Esophagus squamous epithelium (tissue), 5 donors: ENCODE measurements at regions not wholly inside any gene's neighbourhood (a gene's known extent, or its start where the extent isn't known, plus 50 kb on each side); places are given as distances from the start of the nearest gene placed in this dataset.

Source experiments
- DNase-seq: peaks from one replicate; lab custom pipeline; 2025; lab: John Stamatoyannopoulos, UW
- H3K27ac ChIP-seq, 4 donors: fragments of 200-600 bp; sonication (generic); one replicate each; pipeline ENCODE4 v1.5.1; 2016 to 2019; ENCODE audit warnings: mild to moderate bottlenecking in 1 of 4
- H3K27me3 ChIP-seq, 4 donors: fragments of 200-600 bp; sonication (generic); 1 replicate in 3 of 4; 2 replicates in 1 of 4; pipeline versions ENCODE4 v1.5.1 to v1.6.0; 2017 to 2021; ENCODE audit warnings: antibody characterized with exemption in 1 of 4
- H3K36me3 ChIP-seq, 3 donors: fragments of 200-600 bp; sonication (generic); one replicate each; pipeline ENCODE4 v1.5.1; 2016 to 2019
- H3K4me1 ChIP-seq, 3 donors: fragments of 200-600 bp; sonication (generic); one replicate each; pipeline ENCODE4 v1.5.1; 2017 to 2019
- H3K4me3 ChIP-seq, 4 donors: fragments of 200-600 bp; sonication (generic); 1 replicate in 3 of 4; 2 replicates in 1 of 4; pipeline ENCODE4 v1.5.1; 2016 to 2019; ENCODE audit warnings: mild to moderate bottlenecking in 2 of 4, moderate library complexity in 1 of 4
- H3K9me3 ChIP-seq, 3 donors: fragments of 200-600 bp; sonication (generic); one replicate each; pipeline ENCODE4 v1.5.1; 2016 to 2019
- CTCF ChIP-seq, 6 experiments: fragments of 450-650 bp in 4 of 6; fragments of 200-600 bp in 2 of 6; sonication (generic) in 2 of 6; IDR thresholded peaks; one replicate each; pipeline ENCODE4 v1.5.1; 2016 to 2019; ENCODE audit warnings: antibody characterized with exemption in 6 of 6, mild to moderate bottlenecking in 4 of 6, moderate library complexity in 4 of 6
- POLR2A ChIP-seq, 4 donors: fragments of 450-650 bp; IDR thresholded peaks; one replicate each; pipeline ENCODE4 v1.6.1; 2017; ENCODE audit warnings: antibody characterized with exemption in 4 of 4, mild to moderate bottlenecking in 4 of 4, moderate library complexity in 3 of 4
- WGBS, 2 donors: methylation state at CpG; one replicate each; pipeline ENCODE4 v1.1.5; 2018; 5-methylcytosine and 5-hydroxymethylcytosine counted together
- intact Hi-C: fragments of 100-400 bp; cut with DNase I; formaldehyde crosslinking; loops from one replicate; pipeline ENCODE4 v1.15.0; 2022
- donor health status: DM: yes; HTN: yes; CAD: no.

- no peak overlapping the region for H3K4me3 ChIP-seq
- H3K27ac ChIP-seq = no peak overlapping the region
- H3K27me3 ChIP-seq = peaks cover 0 to 5% (median 0%) of the 10 kb centered on the region in 4 donors
- WGBS, 2 donors = 90 to 93% methylated on average over 3 of the region's 3 CpGs
- peaks cover 0 to 10% (median 6%) of the 10 kb centered on the region in 3 donors for H3K4me1 ChIP-seq
- no peaks in the 10 kb centered on the region for H3K36me3 ChIP-seq
- DNase-seq = no peak
- no peaks in the 10 kb centered on the region for H3K9me3 ChIP-seq
- TF ChIP-seq POLR2A (IDR thresholded peaks at IDR 0.05) (no peak), CTCF (IDR thresholded peaks at IDR 0.05) (no peak)
- intact Hi-C loops = no loop called here
These were observed 83.8 kb downstream of the AXIN2 start for GRCh38 chr17:65477600-65477999.

GRCh38 chr17:65474660-65475059 lies 86.8 kb downstream of the AXIN2 start:
- DNase-seq = no peak
- peaks cover 0 to 19% (median 0%) of the 10 kb centered on the region in 4 donors for H3K27me3 ChIP-seq
- H3K9me3 ChIP-seq = no peaks in the 10 kb centered on the region
- peaks cover 0 to 27% (median 6%) of the 10 kb centered on the region in 3 donors for H3K4me1 ChIP-seq
- H3K4me3 ChIP-seq = no peak overlapping the region
- WGBS, 2 donors = 90 to 100% methylated on average over 2 of the region's 2 CpGs
- TF ChIP-seq POLR2A (IDR thresholded peaks at IDR 0.05) = no peak
- no peak for TF ChIP-seq CTCF (IDR thresholded peaks at IDR 0.05)
- H3K36me3 ChIP-seq = no peaks in the 10 kb centered on the region
- intact Hi-C loops = no loop called here
- H3K27ac ChIP-seq = no peak overlapping the region

- Histone ChIP-seq H3K27me3 (peaks cover 0 to 19% (median 0%) of the 10 kb centered on the region in 4 donors), H3K36me3 (no peaks in the 10 kb centered on the region), H3K27ac (no peak overlapping the region), H3K4me1 (peaks cover 0 to 27% (median 6%) of the 10 kb centered on the region in 3 donors), H3K4me3 (no peak overlapping the region), H3K9me3 (no peaks in the 10 kb centered on the region)
- TF ChIP-seq POLR2A (IDR thresholded peaks at IDR 0.05) (no peak), CTCF (IDR thresholded peaks at IDR 0.05) (no peak)
- no peak for DNase-seq
- intact Hi-C loops = no loop called here
These were observed 87.5 kb downstream of the AXIN2 start for GRCh38 chr17:65473985-65474384.

- WGBS, 2 donors = 84 to 85% methylated on average over 3 to 6 of the region's 6 CpGs
- intact Hi-C loops = no loop called here
- Histone ChIP-seq H3K27me3 (peaks cover 0 to 19% (median 0%) of the 10 kb centered on the region in 4 donors), H3K4me3 (no peak overlapping the region), H3K27ac (peak overlapping the region; percentile 11 to 66 (median 39)), H3K9me3 (no peaks in the 10 kb centered on the region), H3K4me1 (peaks cover 0 to 27% (median 6%) of the 10 kb centered on the region in 3 donors), H3K36me3 (no peaks in the 10 kb centered on the region)
- TF ChIP-seq CTCF (IDR thresholded peaks at IDR 0.05) (no peak), POLR2A (IDR thresholded peaks at IDR 0.05) (no peak)
- no peak for DNase-seq
These were observed 88.1 kb downstream of the AXIN2 start for GRCh38 chr17:65473363-65473762.

- Histone ChIP-seq H3K36me3 (no peaks in the 10 kb centered on the region), H3K4me3 (no peak overlapping the region), H3K9me3 (no peaks in the 10 kb centered on the region), H3K27me3 (peaks cover 0 to 19% (median 0%) of the 10 kb centered on the region in 4 donors), H3K27ac (peak overlapping the region; percentile 11 to 68 (median 57)), H3K4me1 (peaks cover 0 to 27% (median 6%) of the 10 kb centered on the region in 3 donors)
- DNase-seq = no peak
- no peak for TF ChIP-seq POLR2A (IDR thresholded peaks at IDR 0.05)
- TF ChIP-seq CTCF (IDR thresholded peaks at IDR 0.05) = no peak
- 43 to 65% methylated on average over 7 to 8 of the region's 8 CpGs for WGBS, 2 donors
- intact Hi-C loops = no loop called here
These were observed 88.7 kb downstream of the AXIN2 start for GRCh38 chr17:65472666-65473309.
